ENCODE measurements at regions not wholly inside any gene's neighbourhood (a gene's known extent, or its start where the extent isn't known, plus 50 kb on each side); places are given as distances from the start of the nearest gene placed in this dataset.
"Not testable (repeated sequence)": the region's sequence is repeated elsewhere in the genome, so short reads cannot be mapped to it uniquely, and the experiment has no call there.

- no peak for DNase-seq (ENCODE audit: extremely low read depth, low read depth)
- no peak for TF ChIP-seq CTCF (IDR thresholded peaks at IDR 0.05; ENCODE audit: low read depth, low read length)
Measured at GRCh38 chrX:47302396-47302795, 68.0 kb upstream of the ZNF157 start.

- DNase-seq (ENCODE audit: extremely low read depth, low read depth) = not testable (repeated sequence)
Measured at GRCh38 chrX:47306471-47307023, 63.8 kb upstream of the ZNF157 start.

GRCh38 chrX:47311932-47312774, 58.2 kb upstream of the ZNF157 start:
- TF ChIP-seq CTCF (IDR thresholded peaks at IDR 0.05; ENCODE audit: low read depth, low read length) = peak; percentile 63
- peak; percentile 37 for DNase-seq (ENCODE audit: extremely low read depth, low read depth)

GRCh38 chrX:47313056-47313455, 57.3 kb upstream of the ZNF157 start:
- no peak for TF ChIP-seq CTCF (IDR thresholded peaks at IDR 0.05; ENCODE audit: low read depth, low read length)

GRCh38 chrX:47316276-47317025, 53.9 kb upstream of the ZNF157 start:
- DNase-seq (ENCODE audit: extremely low read depth, low read depth) = no peak
- TF ChIP-seq CTCF (IDR thresholded peaks at IDR 0.05; ENCODE audit: low read depth, low read length) = no peak

More at GRCh38 chrX:47313056-47313455, 57.3 kb upstream of the ZNF157 start:
- no peak for DNase-seq (ENCODE audit: extremely low read depth, low read depth)
